ENCODE measurements at regions not wholly inside any gene's neighbourhood (a gene's known extent, or its start where the extent isn't known, plus 50 kb on each side); places are given as distances from the start of the nearest gene placed in this dataset.

- H3K27me3 ChIP-seq (replicated peaks; ENCODE audit: insufficient read depth, low read depth, low read length, poor library complexity) = no peaks in the 10 kb centered on the region
- H3K4me1 ChIP-seq (ENCODE audit: insufficient read depth, low read length, poor library complexity, severe bottlenecking) = no peaks in the 10 kb centered on the region
- ChIA-PET POLR2A (ENCODE audit: low non-redundant PET) (no interaction called here), CTCF (no interaction called here)
- TF ChIP-seq EZH2 (IDR thresholded peaks at IDR 0.05; ENCODE audit: borderline replicate concordance, low read depth, low read length, poor library complexity, severe bottlenecking) = no peak
- TF ChIP-seq, protein P1, sequence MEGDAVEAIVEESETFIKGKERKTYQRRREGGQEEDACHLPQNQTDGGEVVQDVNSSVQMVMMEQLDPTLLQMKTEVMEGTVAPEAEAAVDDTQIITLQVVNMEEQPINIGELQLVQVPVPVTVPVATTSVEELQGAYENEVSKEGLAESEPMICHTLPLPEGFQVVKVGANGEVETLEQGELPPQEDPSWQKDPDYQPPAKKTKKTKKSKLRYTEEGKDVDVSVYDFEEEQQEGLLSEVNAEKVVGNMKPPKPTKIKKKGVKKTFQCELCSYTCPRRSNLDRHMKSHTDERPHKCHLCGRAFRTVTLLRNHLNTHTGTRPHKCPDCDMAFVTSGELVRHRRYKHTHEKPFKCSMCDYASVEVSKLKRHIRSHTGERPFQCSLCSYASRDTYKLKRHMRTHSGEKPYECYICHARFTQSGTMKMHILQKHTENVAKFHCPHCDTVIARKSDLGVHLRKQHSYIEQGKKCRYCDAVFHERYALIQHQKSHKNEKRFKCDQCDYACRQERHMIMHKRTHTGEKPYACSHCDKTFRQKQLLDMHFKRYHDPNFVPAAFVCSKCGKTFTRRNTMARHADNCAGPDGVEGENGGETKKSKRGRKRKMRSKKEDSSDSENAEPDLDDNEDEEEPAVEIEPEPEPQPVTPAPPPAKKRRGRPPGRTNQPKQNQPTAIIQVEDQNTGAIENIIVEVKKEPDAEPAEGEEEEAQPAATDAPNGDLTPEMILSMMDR (conservative IDR thresholded peaks at IDR 0.05; ENCODE audit: low read depth, low read length) = no peak
- H3K9me3 ChIP-seq (ENCODE audit: low read depth, low read length, poor library complexity, severe bottlenecking) = no peaks in the 10 kb centered on the region
- intact Hi-C loops (cut with micrococcal nuclease; ENCODE audit: unreplicated experiment) = no loop called here
- no TSS peak for BruUV-seq (replicated peaks)
- no peak for DNase-seq (ENCODE audit: low spot score)
- no peaks in the 10 kb centered on the region for H3K36me3 ChIP-seq (ENCODE audit: insufficient read depth, low read length, poor library complexity, severe bottlenecking)
- H3K4me3 ChIP-seq (ENCODE audit: low read depth, low read length, poor library complexity, severe bottlenecking) = no peak overlapping the region
- no peak overlapping the region for H3K27ac ChIP-seq (ENCODE audit: low read depth, low read length, poor library complexity, severe bottlenecking)
These were observed 84.5 kb upstream of the ETV1 start for GRCh38 chr7:14073988-14074387.

GRCh38 chr7:14073543-14073942 lies 84.1 kb upstream of the ETV1 start:
- no peaks in the 10 kb centered on the region for H3K4me1 ChIP-seq (ENCODE audit: insufficient read depth, low read length, poor library complexity, severe bottlenecking)
- BruUV-seq (replicated peaks) = no TSS peak
- H3K27ac ChIP-seq (ENCODE audit: low read depth, low read length, poor library complexity, severe bottlenecking) = no peak overlapping the region
- no peaks in the 10 kb centered on the region for H3K27me3 ChIP-seq (replicated peaks; ENCODE audit: insufficient read depth, low read depth, low read length, poor library complexity)
- intact Hi-C loops (cut with micrococcal nuclease; ENCODE audit: unreplicated experiment) = no loop called here
- DNase-seq (ENCODE audit: low spot score) = no peak
- no peaks in the 10 kb centered on the region for H3K9me3 ChIP-seq (ENCODE audit: low read depth, low read length, poor library complexity, severe bottlenecking)
- H3K36me3 ChIP-seq (ENCODE audit: insufficient read depth, low read length, poor library complexity, severe bottlenecking) = no peaks in the 10 kb centered on the region
- H3K4me3 ChIP-seq (ENCODE audit: low read depth, low read length, poor library complexity, severe bottlenecking) = no peak overlapping the region
- CTCF ChIA-PET = no interaction called here
- TF ChIP-seq, protein P1 (conservative IDR thresholded peaks at IDR 0.05; ENCODE audit: low read depth, low read length) = no peak
- no peak for TF ChIP-seq EZH2 (IDR thresholded peaks at IDR 0.05; ENCODE audit: borderline replicate concordance, low read depth, low read length, poor library complexity, severe bottlenecking)
- POLR2A ChIA-PET (ENCODE audit: low non-redundant PET) = no interaction called here

GRCh38 chr7:14071045-14071444 lies 81.6 kb upstream of the ETV1 start:
- BruUV-seq (replicated peaks) = no TSS peak
- H3K9me3 ChIP-seq (ENCODE audit: low read depth, low read length, poor library complexity, severe bottlenecking) = no peaks in the 10 kb centered on the region
- H3K4me1 ChIP-seq (ENCODE audit: insufficient read depth, low read length, poor library complexity, severe bottlenecking) = no peaks in the 10 kb centered on the region
- no peak for DNase-seq (ENCODE audit: low spot score)
- intact Hi-C loops (cut with micrococcal nuclease; ENCODE audit: unreplicated experiment) = no loop called here
- TF ChIP-seq, protein P1 (conservative IDR thresholded peaks at IDR 0.05; ENCODE audit: low read depth, low read length) = no peak
- TF ChIP-seq EZH2 (IDR thresholded peaks at IDR 0.05; ENCODE audit: borderline replicate concordance, low read depth, low read length, poor library complexity, severe bottlenecking) = no peak
- H3K27ac ChIP-seq (ENCODE audit: low read depth, low read length, poor library complexity, severe bottlenecking) = no peak overlapping the region
- no peaks in the 10 kb centered on the region for H3K36me3 ChIP-seq (ENCODE audit: insufficient read depth, low read length, poor library complexity, severe bottlenecking)
- H3K4me3 ChIP-seq (ENCODE audit: low read depth, low read length, poor library complexity, severe bottlenecking) = no peak overlapping the region
- CTCF ChIA-PET = no interaction called here
- POLR2A ChIA-PET (ENCODE audit: low non-redundant PET) = no interaction called here
- H3K27me3 ChIP-seq (replicated peaks; ENCODE audit: insufficient read depth, low read depth, low read length, poor library complexity) = no peaks in the 10 kb centered on the region

Measured in A673 (cell line).